ENCODE measurements at regions not wholly inside any gene's neighbourhood (a gene's known extent, or its start where the extent isn't known, plus 50 kb on each side); places are given as distances from the start of the nearest gene placed in this dataset.

GRCh38 chr6:86154852-86155251 is 512.2 kb upstream of the SYNCRIP start:
- TF ChIP-seq CTCF (IDR thresholded peaks at IDR 0.05) (no peak), POLR2AphosphoS5 (IDR thresholded peaks at IDR 0.05) (no peak)
